Endothelial cell of umbilical vein (primary cell): ENCODE measurements at regions not wholly inside any gene's neighbourhood (a gene's known extent, or its start where the extent isn't known, plus 50 kb on each side); places are given as distances from the start of the nearest gene placed in this dataset.

Experiments
- BruUV-seq: library from RNA; stranded (reverse); fragments of 400-500 nt; replicated peaks from 2 replicates; lab custom pipeline; 2021; lab: Mats Ljungman, UMichigan
- CTCF ChIA-PET: fragments of 300-600, 350-600 bp; sonication (Branson Sonifier 250); formaldehyde crosslinking; loops from one replicate; lab custom pipeline; 2021; ENCODE audit warnings: antibody characterized with exemption, inconsistent platforms; lab: Charles Lee
- POLR2A ChIA-PET: fragments of 300-600, 350-600 bp; sonication (Branson Sonifier 250); formaldehyde crosslinking; loops from one replicate; lab custom pipeline; 2021; ENCODE audit warnings: antibody characterized with exemption, inconsistent platforms; lab: Charles Lee
- DNase-seq: peaks from one replicate; pipeline ENCODE4 v3.0.0-alpha.2; 2011; ENCODE audit warnings: low read depth, low spot score
- FAIRE-seq: peaks from 2 replicates; lab custom pipeline; 2011; peaks lifted over from hg19 to GRCh38; lab: Jason Lieb, UNC
- H2AFZ ChIP-seq: 2 replicates; pipeline ENCODE4 v1.6.0; 2012; ENCODE audit warnings: low read depth, low read length, control low read depth, inconsistent platforms
- H3K27ac ChIP-seq: 2 replicates; pipeline ENCODE4 v1.5.1; 2011; ENCODE audit warnings: low read depth, mild to moderate bottlenecking, control low read depth, low read length, moderate library complexity; ENCODE audit not compliant: insufficient read depth
- H3K27me3 ChIP-seq, 2 experiments: 2 replicates each; pipeline versions ENCODE4 v1.6.0 to v1.6.1; 2011; ENCODE audit warnings: low read length in 2 of 2, mixed read lengths in 1 of 2; ENCODE audit not compliant: control insufficient read depth in 2 of 2, insufficient read depth in 2 of 2
- H3K36me3 ChIP-seq, 2 experiments: 2 replicates in 1 of 2; 3 replicates in 1 of 2; pipeline ENCODE4 v1.5.1; 2011; ENCODE audit warnings: low read length in 2 of 2, mild to moderate bottlenecking in 1 of 2, moderate library complexity in 1 of 2; ENCODE audit not compliant: control insufficient read depth in 2 of 2, insufficient read depth in 2 of 2; ENCODE audit errors: extremely low read depth in 1 of 2
- H3K4me1 ChIP-seq: 3 replicates; pipeline ENCODE4 v1.5.1; 2011; ENCODE audit warnings: mild to moderate bottlenecking, low read length; ENCODE audit not compliant: control insufficient read depth, insufficient read depth; ENCODE audit errors: extremely low read depth
- H3K4me2 ChIP-seq: 2 replicates; pipeline ENCODE4 v1.6.1; 2011; ENCODE audit warnings: low read length, control low read depth, mixed read lengths; ENCODE audit not compliant: insufficient read depth
- H3K4me3 ChIP-seq, 3 experiments: fragments of 200-600 bp in 1 of 3; sonication (generic), shearing (Covaris generic) in 1 of 3; replicated peaks in 1 of 3; 2 replicates each; pipeline ENCODE4 v1.5.1; 2011 to 2016; ENCODE audit warnings: control low read depth in 3 of 3, low read length in 3 of 3, mild to moderate bottlenecking in 2 of 3, inconsistent platforms in 1 of 3, low read depth in 1 of 3, moderate library complexity in 1 of 3; ENCODE audit not compliant: insufficient read depth in 1 of 3
- H3K79me2 ChIP-seq: 2 replicates; pipeline ENCODE4 v1.6.0; 2012; ENCODE audit warnings: low read length, inconsistent platforms; ENCODE audit not compliant: control insufficient read depth, insufficient read depth
- H3K9ac ChIP-seq: replicated peaks from 2 replicates; pipeline ENCODE3; 2011; ENCODE audit warnings: low read length, control low read depth; ENCODE audit not compliant: insufficient read depth; ENCODE audit errors: extremely low read depth
- H3K9me1 ChIP-seq: replicated peaks from 3 replicates; pipeline ENCODE4 v1.6.0; 2011; ENCODE audit warnings: mild to moderate bottlenecking, low read length; ENCODE audit not compliant: control insufficient read depth, insufficient read depth; ENCODE audit errors: extremely low read depth
- H3K9me3 ChIP-seq: replicated peaks from 2 replicates; pipeline ENCODE4 v1.5.1; 2012; ENCODE audit warnings: low read length, inconsistent platforms; ENCODE audit not compliant: control insufficient read depth, insufficient read depth
- H4K20me1 ChIP-seq: replicated peaks from 2 replicates; pipeline ENCODE3; 2011; ENCODE audit warnings: mild to moderate bottlenecking, low read length; ENCODE audit not compliant: control insufficient read depth, insufficient read depth; ENCODE audit errors: extremely low read depth
- CTCF ChIP-seq, 2 donors: IDR thresholded peaks; 1 replicate in 1 of 2; 2 replicates in 1 of 2; pipeline ENCODE4 v1.5.1; 2011; ENCODE audit warnings: low read length in 2 of 2, mild to moderate bottlenecking in 2 of 2, moderate library complexity in 2 of 2, control low read depth in 1 of 2, inconsistent platforms in 1 of 2, low read depth in 1 of 2; ENCODE audit not compliant: insufficient read depth in 1 of 2; ENCODE audit errors: extremely low read depth in 1 of 2
- EZH2 ChIP-seq: IDR thresholded peaks from 2 replicates; pipeline ENCODE4 v1.6.1; 2012; ENCODE audit warnings: borderline replicate concordance, low read depth, mild to moderate bottlenecking, moderate library complexity, low read length, inconsistent platforms; ENCODE audit not compliant: severe bottlenecking
- FOS ChIP-seq: IDR thresholded peaks from 2 replicates; pipeline ENCODE4 v1.6.1; 2011; ENCODE audit warnings: mild to moderate bottlenecking, low read length, moderate library complexity, borderline replicate concordance; ENCODE audit not compliant: insufficient read depth
- GATA2 ChIP-seq: IDR thresholded peaks from 2 replicates; pipeline ENCODE4 v1.7.0; 2011; ENCODE audit warnings: low read depth, mild to moderate bottlenecking, moderate library complexity, mixed read lengths, low read length; ENCODE audit not compliant: insufficient read length, insufficient read depth
- JUN ChIP-seq: IDR thresholded peaks from 2 replicates; pipeline ENCODE4 v1.6.1; 2011; ENCODE audit warnings: borderline replicate concordance, low read depth; ENCODE audit not compliant: insufficient read length, insufficient read depth
- MAX ChIP-seq: IDR thresholded peaks from 2 replicates; pipeline ENCODE4 v1.6.1; 2011; ENCODE audit not compliant: insufficient read depth, insufficient read length
- MYC ChIP-seq: IDR thresholded peaks from one replicate; pipeline ENCODE4 v1.6.1; 2011; ENCODE audit warnings: mild to moderate bottlenecking, low read depth, low read length
- POLR2A ChIP-seq: IDR thresholded peaks from 2 replicates; pipeline ENCODE4 v1.6.1; 2012; ENCODE audit warnings: low read depth, mild to moderate bottlenecking, control low read depth, low read length
- POLR2AphosphoS5 ChIP-seq: IDR thresholded peaks from 2 replicates; pipeline ENCODE4 v1.6.1; 2012; ENCODE audit warnings: low read depth, mild to moderate bottlenecking, control low read depth, low read length, moderate library complexity; ENCODE audit not compliant: insufficient read depth
- dilution Hi-C: fragments of 300-500 bp; cut with MboI; formaldehyde crosslinking; loops from one replicate; pipeline ENCODE4 v1.15.0; 2019; ENCODE audit warnings: low sequenced_read_pairs; ENCODE audit not compliant: extremely low pct_ligation_motif_present
- intact Hi-C: fragments of 100-400 bp; cut with micrococcal nuclease; formaldehyde crosslinking; loops from one replicate; pipeline ENCODE4 v1.10.0; 2022

- Histone ChIP-seq H3K79me2 (no peaks in the 10 kb centered on the region), H3K9ac (no peak overlapping the region), H3K4me2 (no peak overlapping the region), H3K36me3 (no peaks in the 10 kb centered on the region), H3K27me3 (peaks cover 0 to 2% of the 10 kb centered on the region in 2 experiments), H3K4me3 (no peak overlapping the region), H3K27ac (no peak overlapping the region), H3K9me1 (no peaks in the 10 kb centered on the region), H3K4me1 (no peaks in the 10 kb centered on the region), H4K20me1 (no peaks in the 10 kb centered on the region), H2AFZ (no peak overlapping the region), H3K9me3 (no peaks in the 10 kb centered on the region)
- DNase-seq: no peak
- CTCF ChIA-PET: interaction anchor here (0.9 kb wide), 1 partner anchor 160 kb away, joined by 3 read pairs; no protein-coding TSS in a partner anchor
- POLR2A ChIA-PET: no interaction called here
- dilution Hi-C loops: no loop called here
- no peak for FAIRE-seq
- intact Hi-C loops: no loop called here
- no TSS peak for BruUV-seq
- TF ChIP-seq MAX (no peak), GATA2 (no peak), FOS (no peak), EZH2 (no peak), MYC (no peak), CTCF (IDR thresholded peaks at IDR 0.05; ENCODE audit: extremely low read depth in 1 of 2, insufficient read depth in 1 of 2, low read depth in 1 of 2, low read length in 2 of 2) (no peak), POLR2A (no peak), POLR2AphosphoS5 (no peak), JUN (no peak)
Observed at GRCh38 chr16:86714166-86714565, 135.8 kb downstream of the FOXL1 start.
